ENCODE measurements at regions not wholly inside any gene's neighbourhood (a gene's known extent, or its start where the extent isn't known, plus 50 kb on each side); places are given as distances from the start of the nearest gene placed in this dataset.

DNA sequence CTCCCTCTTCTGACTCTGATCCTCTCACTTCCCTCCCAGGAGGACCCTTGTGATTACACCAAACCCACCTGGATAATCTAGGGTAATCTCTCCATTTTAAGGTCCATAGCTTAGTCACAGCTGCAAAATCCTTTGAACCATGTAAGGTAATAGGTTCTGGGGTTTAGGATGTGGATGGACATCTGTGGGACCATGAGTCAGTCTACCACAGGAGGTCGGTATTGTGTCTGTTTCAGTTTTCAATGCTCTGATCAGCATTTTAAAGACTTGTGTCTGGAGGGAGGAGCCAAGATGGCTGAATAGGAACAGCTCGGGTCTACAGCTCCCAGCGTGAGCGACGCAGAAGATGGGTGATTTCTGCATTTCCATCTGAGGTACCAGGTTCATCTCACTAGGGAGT, 112.6 kb downstream of the CAVIN4 start:
- no peaks in the 10 kb centered on the region for H3K9me3 ChIP-seq
- H2AFZ ChIP-seq (ENCODE audit: low read depth): 0 out of 2 replicates have a peak overlapping the region, but pooled peaks have one; percentile 16
- no peak overlapping the region for H3K27ac ChIP-seq (ENCODE audit: low read depth in 2 of 2, low read length in 1 of 2)
- DNase-seq: no peak
- no peak overlapping the region for H3K4me2 ChIP-seq
- H3K4me3 ChIP-seq (ENCODE audit: low read depth in 2 of 2, low read length in 1 of 2): no peak overlapping the region
- POLR2A ChIA-PET: no interaction called here
- no peaks in the 10 kb centered on the region for H3F3A ChIP-seq (replicated peaks; ENCODE audit: insufficient read depth)
- H3K27me3 ChIP-seq (ENCODE audit: insufficient read depth): no peaks in the 10 kb centered on the region; the same call in 1 of the 2 replicates
- H3K9ac ChIP-seq: no peak overlapping the region
- 14% methylated on average over 1 of the region's 5 CpGs for WGBS (ENCODE audit: low lambda C conversion rate)
- no peaks in the 10 kb centered on the region for H3K79me2 ChIP-seq (ENCODE audit: insufficient read depth)
- CTCF ChIA-PET: no interaction called here
- TF ChIP-seq PBX3 (IDR thresholded peaks at IDR 0.05) (no peak), MEF2A (IDR thresholded peaks at IDR 0.05; ENCODE audit: borderline replicate concordance, low read depth) (no peak), TCF12 (IDR thresholded peaks at IDR 0.05) (no peak), GABPA (IDR thresholded peaks at IDR 0.05; ENCODE audit: low read depth) (no peak)
- TF ChIP-seq, protein P1, sequence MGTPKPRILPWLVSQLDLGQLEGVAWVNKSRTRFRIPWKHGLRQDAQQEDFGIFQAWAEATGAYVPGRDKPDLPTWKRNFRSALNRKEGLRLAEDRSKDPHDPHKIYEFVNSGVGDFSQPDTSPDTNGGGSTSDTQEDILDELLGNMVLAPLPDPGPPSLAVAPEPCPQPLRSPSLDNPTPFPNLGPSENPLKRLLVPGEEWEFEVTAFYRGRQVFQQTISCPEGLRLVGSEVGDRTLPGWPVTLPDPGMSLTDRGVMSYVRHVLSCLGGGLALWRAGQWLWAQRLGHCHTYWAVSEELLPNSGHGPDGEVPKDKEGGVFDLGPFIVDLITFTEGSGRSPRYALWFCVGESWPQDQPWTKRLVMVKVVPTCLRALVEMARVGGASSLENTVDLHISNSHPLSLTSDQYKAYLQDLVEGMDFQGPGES (IDR thresholded peaks at IDR 0.05; ENCODE audit: low read depth, low read length): no peak
- no peaks in the 10 kb centered on the region for H3K36me3 ChIP-seq (replicated peaks in 1 of 2; ENCODE audit: control insufficient read depth in 1 of 2, insufficient read depth in 2 of 2, low read length in 1 of 2)
- no peaks in the 10 kb centered on the region for H3K4me1 ChIP-seq (ENCODE audit: control insufficient read depth in 1 of 2, insufficient read depth in 2 of 2, low read depth in 1 of 2, low read length in 1 of 2)
- no peaks in the 10 kb centered on the region for H4K20me1 ChIP-seq (ENCODE audit: insufficient read depth)
- H3K9me2 ChIP-seq: no peaks in the 10 kb centered on the region

GRCh38 chr9:100697339-100697738, 119.5 kb downstream of the CAVIN4 start:
- no peak overlapping the region for H3K4me3 ChIP-seq (ENCODE audit: low read depth in 2 of 2, low read length in 1 of 2)
- no peaks in the 10 kb centered on the region for H3F3A ChIP-seq (replicated peaks; ENCODE audit: insufficient read depth)
- no peaks in the 10 kb centered on the region for H3K27me3 ChIP-seq (ENCODE audit: insufficient read depth)
- H3K4me2 ChIP-seq: no peak overlapping the region
- ChIA-PET CTCF (interaction anchor here (0.9 to 1.1 kb wide), 2 partner anchors 17 to 614 kb away, joined by 3 to 6 read pairs; no protein-coding TSS in a partner anchor), POLR2A (no interaction called here)
- H3K9me3 ChIP-seq: no peaks in the 10 kb centered on the region
- no peaks in the 10 kb centered on the region for H3K36me3 ChIP-seq (replicated peaks in 1 of 2; ENCODE audit: control insufficient read depth in 1 of 2, insufficient read depth in 2 of 2, low read length in 1 of 2)
- no peaks in the 10 kb centered on the region for H3K79me2 ChIP-seq (ENCODE audit: insufficient read depth)
- TF ChIP-seq TCF12 (IDR thresholded peaks at IDR 0.05) (no peak), JUND (IDR thresholded peaks at IDR 0.05) (no peak), SMC3 (IDR thresholded peaks at IDR 0.05; ENCODE audit: low read depth, low read length) (no peak), RFX5 (IDR thresholded peaks at IDR 0.05; ENCODE audit: low read length) (no peak), YY1 (IDR thresholded peaks at IDR 0.05; ENCODE audit: low read depth) (no peak), FOXJ3 (CRISPR knock-in tag; IDR thresholded peaks at IDR 0.05) (no peak), EP300 (IDR thresholded peaks at IDR 0.05; ENCODE audit: borderline replicate concordance in 1 of 2, low read depth in 1 of 2, low read length in 1 of 2) (no peak), RCOR1 (IDR thresholded peaks at IDR 0.05; ENCODE audit: low read length) (no peak), MXI1 (IDR thresholded peaks at IDR 0.05; ENCODE audit: low read depth, low read length) (no peak)
- TF ChIP-seq, protein P2, sequence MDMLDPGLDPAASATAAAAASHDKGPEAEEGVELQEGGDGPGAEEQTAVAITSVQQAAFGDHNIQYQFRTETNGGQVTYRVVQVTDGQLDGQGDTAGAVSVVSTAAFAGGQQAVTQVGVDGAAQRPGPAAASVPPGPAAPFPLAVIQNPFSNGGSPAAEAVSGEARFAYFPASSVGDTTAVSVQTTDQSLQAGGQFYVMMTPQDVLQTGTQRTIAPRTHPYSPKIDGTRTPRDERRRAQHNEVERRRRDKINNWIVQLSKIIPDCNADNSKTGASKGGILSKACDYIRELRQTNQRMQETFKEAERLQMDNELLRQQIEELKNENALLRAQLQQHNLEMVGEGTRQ (IDR thresholded peaks at IDR 0.05; ENCODE audit: borderline replicate concordance, low read depth, low read length): no peak
- TF ChIP-seq, protein P3, sequence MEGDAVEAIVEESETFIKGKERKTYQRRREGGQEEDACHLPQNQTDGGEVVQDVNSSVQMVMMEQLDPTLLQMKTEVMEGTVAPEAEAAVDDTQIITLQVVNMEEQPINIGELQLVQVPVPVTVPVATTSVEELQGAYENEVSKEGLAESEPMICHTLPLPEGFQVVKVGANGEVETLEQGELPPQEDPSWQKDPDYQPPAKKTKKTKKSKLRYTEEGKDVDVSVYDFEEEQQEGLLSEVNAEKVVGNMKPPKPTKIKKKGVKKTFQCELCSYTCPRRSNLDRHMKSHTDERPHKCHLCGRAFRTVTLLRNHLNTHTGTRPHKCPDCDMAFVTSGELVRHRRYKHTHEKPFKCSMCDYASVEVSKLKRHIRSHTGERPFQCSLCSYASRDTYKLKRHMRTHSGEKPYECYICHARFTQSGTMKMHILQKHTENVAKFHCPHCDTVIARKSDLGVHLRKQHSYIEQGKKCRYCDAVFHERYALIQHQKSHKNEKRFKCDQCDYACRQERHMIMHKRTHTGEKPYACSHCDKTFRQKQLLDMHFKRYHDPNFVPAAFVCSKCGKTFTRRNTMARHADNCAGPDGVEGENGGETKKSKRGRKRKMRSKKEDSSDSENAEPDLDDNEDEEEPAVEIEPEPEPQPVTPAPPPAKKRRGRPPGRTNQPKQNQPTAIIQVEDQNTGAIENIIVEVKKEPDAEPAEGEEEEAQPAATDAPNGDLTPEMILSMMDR (IDR thresholded peaks at IDR 0.05): no peak
- TF ChIP-seq, protein P1 (IDR thresholded peaks at IDR 0.05; ENCODE audit: low read depth, low read length): no peak
- no peak overlapping the region for H2AFZ ChIP-seq (ENCODE audit: low read depth)
- no peak overlapping the region for H3K27ac ChIP-seq (ENCODE audit: low read depth in 2 of 2, low read length in 1 of 2)
- DNase-seq: no peak
- H3K4me1 ChIP-seq (ENCODE audit: control insufficient read depth in 1 of 2, insufficient read depth in 2 of 2, low read depth in 1 of 2, low read length in 1 of 2): no peaks in the 10 kb centered on the region
- H3K9me2 ChIP-seq: no peaks in the 10 kb centered on the region
- no peaks in the 10 kb centered on the region for H4K20me1 ChIP-seq (ENCODE audit: insufficient read depth)
- WGBS (ENCODE audit: low lambda C conversion rate): 31% methylated on average over 1 of the region's 1 CpG
- H3K9ac ChIP-seq: no peak overlapping the region

Measured in SK-N-SH (cell line).